Fibroblast of mammary gland (primary cell): ENCODE measurements at regions not wholly inside any gene's neighbourhood (a gene's known extent, or its start where the extent isn't known, plus 50 kb on each side); places are given as distances from the start of the nearest gene placed in this dataset.

ENCODE experiments used
- DNase-seq: peaks from one replicate; pipeline ENCODE4 v3.0.0-alpha.2; 2010; ENCODE audit warnings: low read depth
- H3K4me3 ChIP-seq: 2 replicates; pipeline ENCODE4 v1.5.1; 2011; ENCODE audit warnings: low read depth, mild to moderate bottlenecking, low read length, moderate library complexity; ENCODE audit not compliant: control insufficient read depth
- CTCF ChIP-seq: conservative IDR thresholded peaks from 2 replicates; pipeline ENCODE4 v1.5.1; 2011; ENCODE audit warnings: low read depth, low read length, inconsistent platforms; ENCODE audit not compliant: control insufficient read depth, insufficient read depth

- no peak for TF ChIP-seq CTCF
Observed at GRCh38 chr15:53884441-53884840, 93.8 kb upstream of the UNC13C start.

GRCh38 chr15:53882311-53882710, 95.9 kb upstream of the UNC13C start:
- no peak overlapping the region for H3K4me3 ChIP-seq
- TF ChIP-seq CTCF = no peak
- no peak for DNase-seq

More at GRCh38 chr15:53884441-53884840, 93.8 kb upstream of the UNC13C start:
- H3K4me3 ChIP-seq = no peak overlapping the region
- no peak for DNase-seq

- no peak for DNase-seq
- H3K4me3 ChIP-seq = no peak overlapping the region
- no peak for TF ChIP-seq CTCF
Observed at GRCh38 chr15:53880357-53880756, 97.9 kb upstream of the UNC13C start.

GRCh38 chr15:53875711-53876110, 102.5 kb upstream of the UNC13C start:
- no peak overlapping the region for H3K4me3 ChIP-seq
- no peak for TF ChIP-seq CTCF
- no peak for DNase-seq

- TF ChIP-seq CTCF = no peak
- no peak overlapping the region for H3K4me3 ChIP-seq
- DNase-seq = no peak
Observed at GRCh38 chr15:53875139-53875538, 103.1 kb upstream of the UNC13C start.

GRCh38 chr15:53872410-53872809, 105.8 kb upstream of the UNC13C start:
- no peak overlapping the region for H3K4me3 ChIP-seq
- no peak for TF ChIP-seq CTCF
- DNase-seq = no peak

GRCh38 chr15:53869806-53870073, 108.5 kb upstream of the UNC13C start:
- no peak for DNase-seq
- no peak for TF ChIP-seq CTCF
- H3K4me3 ChIP-seq = no peak overlapping the region
